HG02588 (cell line): ENCODE measurements at regions not wholly inside any gene's neighbourhood (a gene's known extent, or its start where the extent isn't known, plus 50 kb on each side); places are given as distances from the start of the nearest gene placed in this dataset.
"Not testable (repeated sequence)": the region's sequence is repeated elsewhere in the genome, so short reads cannot be mapped to it uniquely, and the experiment has no call there.

ENCODE experiments used
- ATAC-seq: cut with Tn5 transposase; IDR thresholded peaks from one replicate; pipeline ENCODE4 v1.9.1; 2021; ENCODE audit warnings: mild to moderate bottlenecking, moderate library complexity; ENCODE audit not compliant: unreplicated experiment

DNA sequence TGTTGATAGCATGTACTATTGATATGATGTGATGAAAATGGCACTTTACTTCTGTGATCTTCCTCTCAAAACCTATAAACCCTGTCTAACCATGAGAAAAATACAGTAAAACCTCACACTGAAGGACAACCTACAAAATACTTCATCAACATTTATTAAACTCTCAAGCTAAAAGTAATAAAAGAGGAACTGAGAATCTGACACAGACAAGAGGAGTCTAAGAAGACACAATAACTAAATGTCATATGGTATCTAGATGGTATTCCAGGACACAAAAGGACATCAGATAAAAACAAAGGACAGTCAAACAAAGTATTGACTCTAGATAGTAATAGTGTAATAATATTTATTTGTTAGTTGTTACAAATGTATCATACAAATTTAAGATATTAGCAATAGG lies 655.3 kb downstream of the SH3BGRL start:
- ATAC-seq: no peak

DNA sequence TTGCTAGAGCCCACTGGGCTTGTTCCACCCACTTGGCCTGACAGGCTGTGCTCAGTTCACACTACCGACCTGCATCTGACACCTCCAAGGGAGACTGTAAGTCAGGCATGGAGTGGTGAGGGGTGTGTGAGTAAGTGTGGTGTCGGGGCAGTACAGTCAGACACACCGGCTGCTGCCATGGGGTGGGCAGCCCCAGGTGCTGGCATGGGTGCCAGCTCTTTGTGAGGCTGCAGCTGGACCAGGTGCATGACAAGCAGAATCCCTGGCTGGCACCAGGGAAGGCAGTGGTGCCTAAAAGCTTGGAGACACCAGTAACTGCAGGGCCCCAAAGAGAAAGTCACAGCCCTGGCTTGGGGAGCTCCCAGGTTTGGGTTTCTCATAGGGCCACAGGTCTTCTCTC lies 665.0 kb downstream of the SH3BGRL start:
- no peak for ATAC-seq

DNA sequence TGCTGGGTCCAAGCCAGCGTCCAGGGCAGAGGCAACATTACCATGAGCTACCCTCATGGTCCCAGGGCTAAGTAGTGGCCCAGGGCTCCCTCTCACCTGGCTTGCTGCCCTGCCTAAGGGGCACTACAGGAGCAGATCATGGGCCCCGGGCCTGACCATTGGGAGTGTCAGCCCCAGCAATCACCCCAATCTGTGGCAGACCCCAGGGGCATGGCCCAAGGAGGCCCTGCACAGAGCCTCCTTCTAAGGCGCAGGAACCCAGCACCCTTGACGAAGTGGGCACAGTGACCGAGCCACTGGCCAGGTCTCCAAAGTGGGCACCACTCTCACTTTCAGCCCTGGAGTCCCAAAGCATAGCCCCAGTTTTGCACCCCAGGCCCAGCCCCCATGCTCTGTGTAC lies 667.1 kb downstream of the SH3BGRL start:
- ATAC-seq: no peak

DNA sequence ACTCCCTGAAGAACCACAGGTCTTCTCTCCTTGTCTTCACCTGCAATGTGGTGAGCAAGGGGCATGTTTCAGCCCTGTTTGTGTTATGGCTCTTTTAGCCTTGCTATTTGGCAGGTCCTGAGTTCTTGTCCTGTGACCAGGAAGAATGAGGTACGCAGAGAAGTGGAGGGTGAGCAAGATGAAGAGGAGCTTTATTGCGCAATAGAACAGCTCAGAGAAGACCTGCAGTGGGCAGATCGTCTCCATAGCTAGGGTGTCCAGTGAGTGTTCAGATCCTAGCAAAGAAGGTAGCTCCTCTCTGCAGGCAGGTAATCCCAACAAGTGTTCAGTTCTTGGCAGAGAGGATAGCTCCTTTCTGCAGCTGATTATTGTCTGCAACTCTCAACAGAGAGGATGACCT lies 672.9 kb downstream of the SH3BGRL start:
- ATAC-seq: no peak

DNA sequence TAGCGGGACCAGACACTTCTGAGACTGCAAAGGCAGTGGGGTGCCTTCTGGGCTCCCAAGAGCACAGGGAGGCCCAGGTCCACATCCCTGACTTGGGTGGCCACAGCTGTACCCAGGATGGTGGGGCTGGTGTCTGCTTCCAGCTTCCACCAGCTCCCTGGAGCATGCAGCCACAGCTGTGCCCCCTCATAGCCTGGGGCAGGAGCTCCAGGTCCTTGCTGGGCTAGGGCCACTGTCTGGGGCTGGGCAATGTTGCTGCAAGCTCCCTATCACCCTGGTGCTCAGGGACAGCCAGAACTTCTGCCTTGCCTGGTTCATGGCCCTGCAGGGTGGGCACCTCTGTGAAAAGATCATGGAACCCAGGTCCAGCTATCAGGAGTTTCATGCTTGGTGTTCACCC lies 673.9 kb downstream of the SH3BGRL start:
- no peak for ATAC-seq

DNA sequence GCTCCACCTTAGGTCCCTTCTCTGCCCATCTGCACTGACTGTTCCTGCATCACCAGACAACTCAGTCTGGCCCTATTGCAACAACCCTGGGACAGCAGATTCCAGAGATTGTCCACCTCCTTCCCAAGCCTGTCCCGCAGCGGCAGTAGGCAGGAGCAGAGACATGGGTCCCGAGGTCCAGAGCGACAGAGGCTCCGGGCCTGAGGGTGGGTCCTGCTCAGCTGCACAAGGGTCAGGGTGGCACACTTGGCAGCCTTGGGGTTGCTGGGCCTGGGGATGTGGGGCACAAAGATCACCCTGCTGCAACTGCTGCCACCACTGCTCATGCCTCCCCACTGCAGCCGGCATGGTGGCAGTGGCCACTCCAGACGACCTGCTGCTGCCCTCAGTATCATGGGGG lies 674.5 kb downstream of the SH3BGRL start:
- no peak for ATAC-seq

DNA sequence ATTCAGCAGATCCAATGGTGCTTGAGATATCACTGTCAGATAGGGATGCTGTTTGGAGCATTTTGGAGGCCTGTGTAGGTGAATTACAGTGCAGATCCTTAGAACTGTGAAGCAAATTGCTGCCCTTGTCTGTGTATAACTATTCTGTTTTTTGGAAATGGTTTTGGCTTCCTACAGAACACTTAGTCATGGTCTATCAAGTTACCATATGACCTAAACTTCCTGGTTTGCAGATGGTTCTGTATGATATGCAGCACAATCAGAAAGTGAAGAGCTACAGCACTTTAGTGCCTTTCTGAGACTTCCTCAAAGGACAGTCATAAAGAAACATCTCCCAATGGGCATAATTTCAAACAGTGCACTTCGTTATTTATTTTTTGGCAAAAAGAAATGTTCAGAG lies 688.6 kb downstream of the SH3BGRL start:
- ATAC-seq: no peak

DNA sequence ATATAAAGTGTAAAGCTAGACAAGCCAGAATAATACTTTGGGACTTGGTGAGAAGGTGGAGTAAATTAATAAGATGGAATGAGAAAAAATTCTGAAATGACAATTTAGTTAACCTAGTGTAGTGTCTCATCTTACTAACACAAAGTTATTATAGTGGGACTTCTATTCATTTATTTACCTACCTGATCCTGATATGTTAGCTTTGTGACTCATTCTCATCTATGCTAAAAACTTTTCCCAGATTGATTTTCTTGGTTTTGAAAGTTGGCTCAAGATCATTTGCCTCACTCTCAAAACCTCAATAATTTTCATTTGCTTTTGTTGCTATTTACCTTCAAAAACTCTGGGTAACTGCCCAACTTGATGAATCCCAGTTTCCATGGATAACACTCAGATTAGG lies 698.6 kb downstream of the SH3BGRL start:
- ATAC-seq: no peak

DNA sequence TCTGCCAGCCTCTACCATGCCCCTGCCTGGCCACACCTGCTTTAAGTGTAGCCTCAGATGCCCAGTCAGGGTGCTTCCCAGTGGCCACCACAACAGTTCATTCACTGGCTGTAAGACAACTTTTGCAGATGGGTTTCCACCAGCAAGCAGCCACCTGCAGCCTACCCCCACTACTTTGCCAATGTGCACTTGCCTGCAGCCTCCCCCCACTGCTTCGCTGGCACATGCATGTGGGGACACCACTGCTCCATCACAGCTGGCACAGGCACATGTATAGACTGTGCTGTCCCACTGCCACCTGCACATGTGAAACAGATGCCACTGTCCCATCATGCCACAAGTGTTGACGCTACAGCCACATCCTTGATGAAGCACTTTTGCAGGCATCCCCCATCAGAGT lies 723.9 kb downstream of the SH3BGRL start:
- no peak for ATAC-seq

DNA sequence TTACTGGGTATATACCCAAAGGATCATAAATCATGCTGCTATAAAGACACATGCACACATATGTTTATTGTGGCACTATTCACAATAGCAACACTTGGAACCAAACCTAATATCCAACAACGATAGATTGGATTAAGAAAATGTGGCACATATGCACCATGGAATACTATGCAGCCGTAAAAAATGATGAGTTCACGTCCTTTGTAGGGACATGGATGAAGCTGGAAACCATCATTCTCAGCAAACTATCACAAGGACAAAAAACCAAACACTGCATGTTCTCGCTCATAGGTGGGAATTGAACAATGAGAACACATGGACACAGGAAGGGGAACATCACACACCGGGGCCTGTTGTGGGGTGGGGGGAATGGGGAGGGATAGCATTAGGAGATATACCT lies 744.0 kb downstream of the SH3BGRL start:
- not testable (repeated sequence) for ATAC-seq

DNA sequence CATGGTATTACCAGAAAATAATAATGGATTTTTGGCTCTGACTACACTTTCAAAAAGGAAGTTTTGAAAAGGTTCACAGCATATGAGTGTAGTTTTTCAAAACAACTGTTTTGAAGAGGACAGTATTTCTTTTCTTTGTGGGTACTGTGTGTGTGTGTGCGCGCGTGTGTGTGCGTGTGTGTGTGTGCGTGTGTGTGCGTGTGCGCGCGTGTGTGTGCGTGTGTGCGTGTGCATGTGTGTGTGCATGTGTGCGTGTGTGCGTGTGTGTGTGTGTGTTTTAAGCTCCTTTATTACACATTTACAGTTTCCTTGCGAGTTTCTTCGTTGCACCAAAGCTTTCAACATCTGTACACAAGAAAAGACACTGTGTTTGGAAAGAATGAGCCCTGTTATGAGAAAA lies 755.4 kb downstream of the SH3BGRL start:
- no peak for ATAC-seq

DNA sequence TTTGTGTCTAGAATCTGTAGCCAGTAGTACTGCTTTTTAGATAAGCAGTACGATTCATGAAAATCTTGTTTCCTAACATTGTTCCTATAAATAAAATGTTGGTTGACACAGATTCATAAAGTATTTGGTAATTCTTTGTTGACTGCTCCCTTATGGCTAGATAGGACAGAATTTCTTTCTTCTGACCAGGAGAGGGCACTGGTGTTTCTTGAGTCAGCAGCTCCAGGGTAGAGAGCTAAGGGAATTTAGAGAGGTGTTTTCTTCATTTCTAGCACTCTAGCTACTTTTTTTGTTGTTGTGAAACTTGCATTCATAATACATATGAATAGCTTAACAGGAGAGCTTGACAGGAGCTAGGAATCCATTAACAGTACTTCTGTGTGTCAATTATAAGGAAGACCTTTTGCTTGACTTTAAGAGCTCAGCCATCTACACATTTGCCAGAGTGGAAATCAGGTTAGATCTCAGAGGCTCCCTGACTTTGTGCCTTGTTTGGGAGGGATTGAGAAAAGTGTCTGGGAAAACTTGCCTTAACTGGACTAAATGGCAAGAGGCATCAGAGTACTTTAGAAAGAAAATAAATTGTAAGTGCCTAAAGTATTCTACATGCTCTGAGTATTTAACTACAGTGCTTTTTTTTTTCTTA lies 756.1 kb downstream of the SH3BGRL start:
- no peak for ATAC-seq

DNA sequence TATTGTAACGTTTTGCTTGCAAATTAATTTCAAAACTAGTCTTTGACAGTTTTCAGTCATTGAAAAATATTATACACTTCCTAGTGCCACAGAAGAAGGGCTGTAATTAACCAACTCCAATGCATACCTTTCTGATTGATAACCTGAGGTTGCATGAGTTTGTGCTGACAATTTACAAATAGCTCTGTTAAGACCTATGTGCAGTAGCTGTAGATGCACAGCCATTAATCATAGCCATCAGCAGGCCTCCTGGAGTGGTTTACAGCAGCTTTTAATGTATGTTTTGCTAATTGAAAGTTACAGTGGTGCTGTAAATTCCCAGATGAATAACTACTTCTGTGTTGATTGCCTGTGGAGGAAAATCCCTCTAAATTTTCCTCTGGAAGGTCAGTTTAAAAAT lies 758.1 kb downstream of the SH3BGRL start:
- no peak for ATAC-seq

DNA sequence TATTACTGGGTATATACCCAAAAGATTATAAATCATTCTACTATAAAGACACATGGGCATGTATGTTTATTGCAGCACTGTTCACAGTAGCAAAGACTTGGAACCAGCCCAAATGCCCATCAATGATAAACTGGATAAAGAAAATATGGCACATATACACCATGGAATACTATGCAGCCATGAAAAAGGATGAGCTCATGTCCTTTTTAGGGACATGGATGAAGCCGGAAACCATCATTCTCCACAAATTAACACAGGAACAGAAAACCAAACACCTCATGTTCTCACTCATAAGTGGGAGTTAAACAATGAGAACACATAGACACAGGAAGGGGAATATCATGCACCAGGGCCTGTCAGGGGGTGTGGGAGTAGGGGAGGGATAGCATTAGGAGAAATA lies 772.5 kb downstream of the SH3BGRL start:
- not testable (repeated sequence) for ATAC-seq

DNA sequence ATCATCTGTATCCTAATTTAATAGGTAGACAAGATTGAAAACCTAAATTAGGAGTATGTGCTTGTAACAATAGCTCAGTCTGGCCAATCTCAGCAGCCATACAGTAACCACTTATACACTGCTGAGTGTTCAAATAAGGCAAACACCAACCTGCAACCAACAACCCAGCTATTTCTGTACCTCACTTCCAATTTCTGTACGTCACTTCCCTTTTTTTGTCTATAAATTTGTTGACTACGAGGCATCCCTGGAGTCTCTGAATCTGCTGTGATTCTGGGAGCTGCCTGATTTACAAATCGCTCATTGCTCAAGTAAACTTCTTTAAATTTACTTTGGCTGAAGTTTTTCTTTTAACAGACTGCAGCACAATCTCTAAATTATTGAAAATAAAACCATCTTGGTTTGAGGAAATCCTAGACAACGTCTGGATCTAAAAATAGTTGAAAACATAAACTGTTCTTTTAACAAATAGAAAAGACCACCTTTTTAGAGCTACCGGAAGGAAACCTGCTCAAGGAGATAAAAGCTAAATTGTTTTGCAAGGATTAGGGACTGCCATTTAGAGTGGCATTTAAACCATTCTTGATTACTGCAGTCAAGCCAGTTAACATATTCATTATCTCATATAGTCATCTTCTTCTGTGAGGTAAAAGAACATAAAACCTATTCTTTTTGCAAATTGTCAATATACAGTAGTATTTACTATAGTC lies 778.1 kb downstream of the SH3BGRL start:
- ATAC-seq: no peak

DNA sequence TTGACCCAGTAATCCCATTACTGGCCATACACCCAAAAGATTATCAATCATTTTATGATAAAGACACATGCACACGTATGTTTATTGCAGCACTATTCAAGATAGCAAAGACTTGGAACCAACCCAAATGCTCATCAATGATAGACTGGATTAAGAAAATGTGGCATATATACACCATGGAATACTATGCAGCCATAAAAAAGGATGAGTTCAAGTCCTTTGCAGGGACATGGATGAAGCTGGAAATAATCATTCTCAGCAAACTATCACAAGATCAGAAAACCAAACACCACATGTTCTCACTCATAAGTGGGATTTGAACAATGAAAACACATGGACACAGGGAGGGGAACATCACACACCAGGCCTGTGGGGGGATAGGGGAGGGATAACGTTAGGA lies 785.3 kb downstream of the SH3BGRL start:
- ATAC-seq: not testable (repeated sequence)

DNA sequence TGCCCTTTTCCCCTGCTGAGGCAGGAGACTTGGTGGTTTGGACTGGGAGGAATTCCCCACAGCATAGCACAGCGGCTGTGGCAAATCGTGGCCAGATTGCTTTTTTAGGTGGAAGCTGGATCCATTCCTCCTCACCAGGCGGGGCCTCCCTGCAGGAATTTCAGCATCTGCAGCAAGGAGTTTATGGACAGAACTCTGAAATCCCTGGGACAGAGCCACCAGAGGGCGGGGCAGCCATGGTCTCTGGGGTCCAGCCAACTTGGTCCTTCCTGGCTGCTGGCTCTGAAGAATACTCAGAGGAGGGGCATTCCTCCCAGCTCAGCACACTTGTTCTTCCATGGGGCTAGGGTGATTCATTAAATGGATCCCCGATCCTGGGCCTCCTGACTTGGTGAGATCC lies 794.3 kb downstream of the SH3BGRL start:
- no peak for ATAC-seq

DNA sequence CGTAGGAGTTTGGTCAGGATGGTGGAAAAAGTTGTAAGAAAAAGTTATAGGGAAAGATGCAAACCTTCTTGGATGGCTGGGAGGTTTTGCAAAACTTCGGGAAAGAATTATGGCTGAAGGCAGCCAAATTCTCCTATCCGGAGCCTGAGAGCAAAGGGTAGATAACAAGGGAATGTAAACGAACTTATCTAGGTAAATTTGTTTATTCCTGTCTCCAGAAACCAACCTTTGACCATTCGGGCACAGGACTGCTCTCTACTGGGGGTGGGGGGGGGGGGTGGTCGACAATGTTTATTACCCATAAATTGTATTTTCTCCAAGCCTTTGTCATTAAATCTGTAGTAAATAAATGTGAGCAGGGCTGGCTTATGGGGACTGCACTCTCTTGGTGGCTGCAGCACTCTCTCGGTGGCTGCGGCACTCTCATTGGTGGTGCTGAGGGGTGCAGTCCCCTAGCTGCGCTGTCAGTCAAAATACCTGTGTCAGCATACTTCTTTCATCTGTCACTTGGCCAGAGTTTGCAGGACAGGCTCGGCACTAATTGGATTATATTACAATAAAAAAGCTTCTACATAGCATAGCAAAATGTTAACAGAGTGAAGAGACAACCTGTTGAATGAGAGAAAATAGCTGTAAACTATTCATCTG lies 827.8 kb downstream of the SH3BGRL start:
- no peak for ATAC-seq

DNA sequence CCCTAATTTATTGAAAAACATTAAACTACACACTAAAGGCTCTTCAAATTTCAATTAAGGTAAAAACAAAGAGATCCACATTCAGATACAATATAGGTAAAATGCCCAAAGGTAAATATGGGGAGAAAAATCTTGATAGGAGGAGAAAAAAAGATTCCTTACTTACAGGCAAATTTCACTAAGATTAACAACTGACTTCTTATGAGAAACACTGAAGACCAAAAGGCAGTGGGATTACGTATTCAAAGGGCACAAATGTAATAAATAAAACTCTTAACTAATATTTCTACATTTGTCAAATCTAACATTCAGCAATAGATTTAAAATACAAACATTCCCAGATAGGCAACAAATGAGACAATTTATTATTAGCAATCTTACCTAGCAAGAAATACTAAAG lies 829.3 kb downstream of the SH3BGRL start:
- no peak for ATAC-seq

DNA sequence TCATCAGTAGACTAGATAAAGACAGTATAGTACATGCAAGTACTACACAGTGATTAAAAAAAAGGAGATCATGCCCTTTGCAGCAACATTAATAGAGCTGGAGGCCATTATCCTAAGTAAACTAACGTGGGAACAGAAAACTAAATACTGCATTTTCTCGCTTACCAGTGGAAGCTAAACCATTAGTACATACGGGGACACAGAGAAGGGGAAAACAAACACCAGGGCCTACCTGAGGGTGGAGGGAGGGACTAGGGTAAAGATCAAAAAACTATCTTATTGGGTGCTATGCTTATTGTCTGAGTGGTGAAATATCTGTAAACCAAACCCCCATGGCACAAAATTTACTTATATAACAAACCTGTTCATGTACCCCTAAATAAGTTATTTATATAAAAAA lies 836.9 kb downstream of the SH3BGRL start:
- ATAC-seq: no peak

DNA sequence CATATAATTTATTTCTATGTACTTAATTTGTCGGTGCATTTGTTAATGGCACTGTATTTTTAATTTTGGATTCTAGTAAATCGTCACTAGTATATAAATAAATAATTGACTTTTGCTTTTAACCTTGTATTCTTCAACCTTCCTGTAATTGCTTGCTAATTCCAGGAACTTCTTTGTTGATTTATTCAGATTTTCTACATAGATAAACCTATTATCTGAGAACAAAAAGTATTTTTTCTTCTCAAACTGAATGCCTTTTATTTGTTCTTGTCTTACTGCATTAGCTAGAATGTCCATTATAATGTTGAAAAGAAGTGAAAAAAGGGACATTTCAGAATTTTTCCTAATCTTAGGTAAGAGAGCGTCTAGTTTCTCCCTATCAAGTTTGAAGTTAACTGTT lies 839.1 kb downstream of the SH3BGRL start:
- no peak for ATAC-seq

DNA sequence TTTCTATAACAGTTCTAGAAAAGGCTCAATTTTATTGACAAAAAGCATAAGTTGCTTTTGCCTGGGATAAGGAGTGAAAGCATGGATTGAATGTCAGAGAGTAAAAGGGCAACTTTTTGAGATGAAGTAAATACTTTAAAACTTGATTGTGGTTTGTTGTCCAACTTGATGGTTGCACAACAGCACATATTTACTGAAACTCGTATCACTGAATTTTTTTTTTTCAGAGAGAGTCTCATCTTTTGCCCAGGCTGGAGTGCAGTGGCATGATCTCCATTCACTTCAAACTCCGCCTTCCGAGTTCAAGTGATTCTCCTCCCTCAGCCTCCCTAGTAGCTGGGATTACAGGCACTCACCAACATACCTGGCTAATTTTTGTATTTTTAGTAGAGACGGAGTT lies 856.8 kb downstream of the SH3BGRL start:
- no peak for ATAC-seq
